ENCODE measurements at regions not wholly inside any gene's neighbourhood (a gene's known extent, or its start where the extent isn't known, plus 50 kb on each side); places are given as distances from the start of the nearest gene placed in this dataset.

DNA sequence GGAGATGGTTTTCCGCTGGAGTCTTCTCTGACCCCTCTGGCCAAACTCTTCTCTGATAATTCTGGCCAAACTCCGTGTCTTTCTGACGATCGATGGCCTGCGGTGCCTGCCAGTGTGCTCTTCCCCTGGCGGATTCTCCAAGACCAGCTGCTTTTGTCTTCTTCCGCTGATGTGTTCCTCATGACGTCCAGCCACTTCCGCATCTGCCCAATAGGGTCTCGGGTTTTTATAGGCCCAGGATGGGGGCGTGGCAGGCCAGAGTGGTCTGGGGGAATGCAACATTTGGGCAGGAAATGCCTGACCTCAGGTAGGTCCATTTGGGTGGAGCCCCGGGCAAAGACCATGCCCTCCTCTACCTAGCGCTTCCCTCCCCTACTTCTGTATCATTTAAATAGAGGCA lies 1542.1 kb downstream of the STIM2 start:
- H3K4me3 Mint-ChIP-seq, result no peak overlapping the region
- H3K27ac Mint-ChIP-seq, result no peak overlapping the region
- H3K36me3 Mint-ChIP-seq, result peaks cover 4% of the 10 kb centered on the region
- no peak for DNase-seq (ENCODE audit: extremely low spot score, unreplicated experiment)
- H3K9me3 Mint-ChIP-seq, result peaks cover 5% of the 10 kb centered on the region
- H3K4me1 Mint-ChIP-seq (ENCODE audit: unreplicated experiment), result no peaks in the 10 kb centered on the region
- TF ChIP-seq, protein P1, sequence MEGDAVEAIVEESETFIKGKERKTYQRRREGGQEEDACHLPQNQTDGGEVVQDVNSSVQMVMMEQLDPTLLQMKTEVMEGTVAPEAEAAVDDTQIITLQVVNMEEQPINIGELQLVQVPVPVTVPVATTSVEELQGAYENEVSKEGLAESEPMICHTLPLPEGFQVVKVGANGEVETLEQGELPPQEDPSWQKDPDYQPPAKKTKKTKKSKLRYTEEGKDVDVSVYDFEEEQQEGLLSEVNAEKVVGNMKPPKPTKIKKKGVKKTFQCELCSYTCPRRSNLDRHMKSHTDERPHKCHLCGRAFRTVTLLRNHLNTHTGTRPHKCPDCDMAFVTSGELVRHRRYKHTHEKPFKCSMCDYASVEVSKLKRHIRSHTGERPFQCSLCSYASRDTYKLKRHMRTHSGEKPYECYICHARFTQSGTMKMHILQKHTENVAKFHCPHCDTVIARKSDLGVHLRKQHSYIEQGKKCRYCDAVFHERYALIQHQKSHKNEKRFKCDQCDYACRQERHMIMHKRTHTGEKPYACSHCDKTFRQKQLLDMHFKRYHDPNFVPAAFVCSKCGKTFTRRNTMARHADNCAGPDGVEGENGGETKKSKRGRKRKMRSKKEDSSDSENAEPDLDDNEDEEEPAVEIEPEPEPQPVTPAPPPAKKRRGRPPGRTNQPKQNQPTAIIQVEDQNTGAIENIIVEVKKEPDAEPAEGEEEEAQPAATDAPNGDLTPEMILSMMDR (conservative IDR thresholded peaks at IDR 0.05), result no peak
- no peaks in the 10 kb centered on the region for H3K27me3 Mint-ChIP-seq

DNA sequence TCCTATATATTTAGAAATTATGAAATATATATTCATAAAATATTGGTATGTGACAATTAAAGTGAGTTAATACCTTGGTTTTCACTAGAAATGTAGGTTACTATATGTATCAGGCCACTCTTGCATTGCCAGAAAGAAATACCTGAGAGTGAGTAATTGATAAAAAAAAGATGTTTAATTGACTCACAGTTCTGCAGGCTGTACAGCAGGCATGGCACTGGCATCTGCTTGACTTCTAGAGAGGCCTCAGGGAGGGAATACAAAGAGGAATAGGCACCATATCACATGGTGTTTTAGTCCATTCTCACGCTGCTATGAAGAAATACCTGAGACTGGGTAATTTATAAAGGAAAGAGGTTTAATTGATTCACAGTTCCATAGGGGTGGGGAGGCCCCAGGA lies 1560.6 kb downstream of the STIM2 start:
- Mint-ChIP-seq H3K4me1 (ENCODE audit: unreplicated experiment) (no peaks in the 10 kb centered on the region), H3K36me3 (no peaks in the 10 kb centered on the region), H3K27ac (no peak overlapping the region), H3K27me3 (peaks cover 20% of the 10 kb centered on the region), H3K4me3 (no peak overlapping the region), H3K9me3 (no peaks in the 10 kb centered on the region)
- TF ChIP-seq, protein P1 (conservative IDR thresholded peaks at IDR 0.05), result no peak
- DNase-seq (ENCODE audit: extremely low spot score, unreplicated experiment), result no peak

DNA sequence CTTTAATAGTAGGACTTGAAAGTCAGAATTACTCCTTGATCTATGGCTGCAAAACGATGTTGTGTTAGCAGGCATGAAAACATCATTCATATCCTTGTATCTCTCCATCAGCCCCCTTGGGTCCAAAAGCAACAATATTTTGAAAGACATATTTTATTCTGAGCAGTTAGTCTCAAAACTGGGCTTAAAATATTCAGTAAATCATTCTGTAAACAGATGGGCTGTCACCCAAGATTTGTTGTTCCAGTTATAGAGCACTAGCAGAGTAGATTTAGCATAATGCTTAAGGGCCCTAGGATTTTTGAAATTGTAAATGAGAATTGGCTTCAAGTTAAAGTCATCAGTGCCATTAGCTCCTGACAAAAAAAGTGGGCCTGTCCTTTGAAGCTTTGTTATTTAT lies 1565.6 kb downstream of the STIM2 start:
- Mint-ChIP-seq H3K9me3 (no peaks in the 10 kb centered on the region), H3K27me3 (peaks cover 25% of the 10 kb centered on the region), H3K36me3 (no peaks in the 10 kb centered on the region), H3K27ac (no peak overlapping the region), H3K4me1 (ENCODE audit: unreplicated experiment) (no peaks in the 10 kb centered on the region), H3K4me3 (no peak overlapping the region)
- DNase-seq (ENCODE audit: extremely low spot score, unreplicated experiment), result no peak
- TF ChIP-seq, protein P1 (conservative IDR thresholded peaks at IDR 0.05), result no peak

DNA sequence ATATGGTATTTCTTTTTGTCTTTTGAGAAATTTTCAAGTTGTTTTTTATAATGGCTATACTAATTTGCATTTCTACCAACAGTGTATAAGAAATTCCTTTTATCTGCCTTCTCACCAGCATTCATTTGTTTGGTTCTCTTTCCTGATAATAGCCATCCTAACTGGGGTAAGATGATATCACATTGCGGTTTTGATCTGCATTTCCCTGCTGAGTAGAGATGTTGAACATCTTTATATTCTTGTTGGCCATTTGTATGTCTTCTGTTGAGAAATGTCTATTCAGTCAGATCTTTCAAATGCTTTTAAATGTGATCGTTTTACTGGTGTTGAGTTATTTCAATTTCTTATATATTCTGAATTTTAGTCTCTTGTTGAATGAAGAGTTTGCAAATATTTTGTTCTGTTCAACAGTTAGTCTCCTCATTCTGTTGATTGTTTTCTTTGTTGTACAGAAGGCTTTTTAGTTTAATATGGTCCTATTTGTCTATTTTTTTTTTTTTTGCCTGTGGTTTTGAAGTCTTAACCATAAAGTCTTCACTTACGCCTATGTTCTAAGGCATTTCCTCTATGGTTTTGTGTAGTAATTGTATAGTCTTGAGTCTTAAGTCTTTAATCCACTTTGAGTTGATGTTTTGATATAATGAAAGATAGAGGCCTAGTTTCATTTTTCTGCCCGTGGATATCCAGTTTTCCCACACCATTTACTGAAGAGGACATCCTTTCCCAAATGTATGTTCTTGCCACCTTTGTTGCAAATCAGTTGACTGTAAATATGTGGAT lies 1566.9 kb downstream of the STIM2 start:
- DNase-seq (ENCODE audit: extremely low spot score, unreplicated experiment), result no peak
- Mint-ChIP-seq H3K4me3 (no peak overlapping the region), H3K4me1 (ENCODE audit: unreplicated experiment) (no peaks in the 10 kb centered on the region), H3K27me3 (peaks cover 26% of the 10 kb centered on the region), H3K36me3 (no peaks in the 10 kb centered on the region), H3K27ac (no peak overlapping the region), H3K9me3 (no peaks in the 10 kb centered on the region)
- TF ChIP-seq, protein P1 (conservative IDR thresholded peaks at IDR 0.05), result no peak

DNA sequence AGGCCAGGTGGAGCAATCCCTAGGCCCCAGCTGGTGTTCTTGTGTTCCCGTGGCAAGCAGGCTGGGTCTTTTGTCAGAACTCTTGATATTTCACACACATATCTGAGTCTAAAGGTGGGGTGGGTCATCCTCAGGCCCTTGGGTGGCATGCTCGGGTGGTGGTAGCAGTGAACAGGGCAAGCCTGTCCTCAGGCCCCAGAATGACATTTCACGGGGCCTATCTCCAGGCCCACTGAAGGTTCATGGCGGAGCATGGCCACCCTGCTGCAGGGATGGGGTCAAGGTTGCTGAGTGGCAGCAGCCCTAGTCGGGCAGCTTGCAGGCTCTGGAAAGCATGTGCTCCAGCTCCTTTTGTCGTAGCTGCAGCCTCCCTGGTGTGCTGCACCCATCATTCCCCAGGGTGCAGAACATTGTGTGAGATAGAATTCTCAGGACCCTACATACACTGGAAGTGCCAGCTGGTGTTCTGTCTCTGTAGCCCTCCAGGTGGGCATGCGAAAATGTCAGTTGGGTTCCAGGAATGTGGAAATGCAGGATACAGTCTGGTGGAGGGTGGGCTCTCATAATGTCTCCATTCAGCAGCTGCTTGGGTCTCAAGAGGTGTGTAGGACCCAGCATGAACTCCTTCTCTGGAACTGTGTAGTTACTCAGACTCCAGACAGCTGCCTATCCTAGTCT lies 1571.8 kb downstream of the STIM2 start:
- H3K36me3 Mint-ChIP-seq, result no peaks in the 10 kb centered on the region
- peaks cover 12% of the 10 kb centered on the region for H3K4me1 Mint-ChIP-seq (ENCODE audit: unreplicated experiment)
- no peak overlapping the region for H3K27ac Mint-ChIP-seq
- DNase-seq (ENCODE audit: extremely low spot score, unreplicated experiment), result no peak
- peaks cover 20% of the 10 kb centered on the region for H3K27me3 Mint-ChIP-seq
- TF ChIP-seq, protein P1 (conservative IDR thresholded peaks at IDR 0.05), result no peak
- no peaks in the 10 kb centered on the region for H3K9me3 Mint-ChIP-seq
- H3K4me3 Mint-ChIP-seq, result no peak overlapping the region

All from type B pancreatic cell (in vitro differentiated cells).